GM18861 (cell line): ENCODE measurements at regions not wholly inside any gene's neighbourhood (a gene's known extent, or its start where the extent isn't known, plus 50 kb on each side); places are given as distances from the start of the nearest gene placed in this dataset.

Experiments used
- ATAC-seq: cut with Tn5 transposase; IDR thresholded peaks from one replicate; pipeline ENCODE4 v1.9.1; 2021; ENCODE audit not compliant: unreplicated experiment

DNA sequence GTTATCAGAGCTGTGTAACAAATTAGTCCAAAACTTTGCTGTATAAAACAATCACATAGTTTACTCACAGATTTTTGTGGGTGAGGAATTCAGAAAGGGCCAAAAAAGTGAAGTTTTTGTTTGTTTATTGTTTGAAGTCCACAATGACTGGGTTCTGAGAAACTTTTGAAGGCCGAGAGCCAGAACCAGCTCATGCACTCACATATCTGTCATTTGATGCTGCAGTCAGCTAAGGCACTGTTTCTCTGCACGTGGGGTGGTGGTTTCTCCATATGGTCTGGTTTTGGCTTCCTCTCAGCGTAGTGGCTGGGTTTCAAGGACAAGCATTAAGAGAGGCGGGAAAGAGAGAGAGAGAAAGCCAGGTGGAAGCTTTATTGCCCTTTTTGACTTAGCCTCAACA lies 131.8 kb downstream of the TWIST2 start:
- ATAC-seq, result no peak

DNA sequence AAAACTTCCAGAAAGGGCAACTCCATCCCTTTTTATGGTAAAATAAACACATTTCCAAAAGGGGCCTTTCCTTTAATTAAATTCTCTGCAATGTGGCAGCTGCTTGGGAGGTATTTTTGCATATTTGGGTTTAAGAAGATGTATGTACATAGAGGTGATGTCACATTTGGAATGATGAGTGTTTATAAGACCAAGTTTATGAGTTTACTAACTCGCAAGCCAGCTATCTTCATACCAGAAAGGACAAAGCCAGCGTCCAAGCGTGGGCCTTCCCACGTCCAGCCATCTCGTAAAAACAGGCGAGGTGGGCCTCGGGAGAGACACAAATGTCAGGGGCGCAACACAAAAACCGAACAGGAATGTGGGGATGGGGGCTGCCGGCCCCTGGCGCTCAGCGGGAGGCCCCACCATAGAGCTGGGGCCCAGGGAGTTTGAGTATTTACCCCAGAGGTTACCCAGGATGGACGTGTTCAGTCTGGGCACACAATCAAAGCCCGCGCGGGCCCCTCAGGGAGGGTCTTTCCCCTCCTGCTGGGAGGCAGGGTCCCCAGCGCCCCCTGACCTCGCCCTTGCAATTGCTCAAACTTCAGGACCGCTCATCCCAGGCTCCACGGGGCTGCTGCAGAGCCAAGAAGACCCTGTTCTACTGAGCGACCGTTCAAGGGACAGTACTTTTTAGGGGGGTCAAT lies 137.3 kb downstream of the TWIST2 start:
- ATAC-seq, result no peak

DNA sequence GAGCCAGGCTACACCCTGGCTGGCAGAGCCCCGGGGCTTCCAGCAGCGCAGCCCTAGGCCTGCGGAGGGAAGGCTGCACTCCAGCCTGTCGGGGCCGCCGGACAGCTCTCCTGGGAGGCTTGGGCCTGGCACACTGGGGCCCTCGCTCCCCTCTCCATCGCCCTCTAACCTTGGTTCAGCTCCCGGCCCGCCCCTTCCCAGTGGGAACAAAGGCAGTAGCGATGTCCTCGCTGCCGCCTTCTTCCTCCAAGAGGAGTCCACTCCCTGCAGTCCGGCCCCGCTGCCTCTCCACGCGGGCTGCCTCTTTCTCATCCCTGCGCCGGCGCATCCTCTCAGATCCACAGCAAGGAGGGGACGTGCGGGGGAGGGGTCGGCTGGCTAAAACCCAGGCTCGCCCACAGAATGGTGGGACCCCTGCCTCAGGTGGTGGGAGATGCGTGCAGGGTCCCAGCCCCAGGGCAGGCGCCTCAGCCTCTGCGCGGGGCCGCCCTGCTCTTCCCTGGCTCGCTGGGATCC lies 138.1 kb downstream of the TWIST2 start:
- no peak for ATAC-seq

DNA sequence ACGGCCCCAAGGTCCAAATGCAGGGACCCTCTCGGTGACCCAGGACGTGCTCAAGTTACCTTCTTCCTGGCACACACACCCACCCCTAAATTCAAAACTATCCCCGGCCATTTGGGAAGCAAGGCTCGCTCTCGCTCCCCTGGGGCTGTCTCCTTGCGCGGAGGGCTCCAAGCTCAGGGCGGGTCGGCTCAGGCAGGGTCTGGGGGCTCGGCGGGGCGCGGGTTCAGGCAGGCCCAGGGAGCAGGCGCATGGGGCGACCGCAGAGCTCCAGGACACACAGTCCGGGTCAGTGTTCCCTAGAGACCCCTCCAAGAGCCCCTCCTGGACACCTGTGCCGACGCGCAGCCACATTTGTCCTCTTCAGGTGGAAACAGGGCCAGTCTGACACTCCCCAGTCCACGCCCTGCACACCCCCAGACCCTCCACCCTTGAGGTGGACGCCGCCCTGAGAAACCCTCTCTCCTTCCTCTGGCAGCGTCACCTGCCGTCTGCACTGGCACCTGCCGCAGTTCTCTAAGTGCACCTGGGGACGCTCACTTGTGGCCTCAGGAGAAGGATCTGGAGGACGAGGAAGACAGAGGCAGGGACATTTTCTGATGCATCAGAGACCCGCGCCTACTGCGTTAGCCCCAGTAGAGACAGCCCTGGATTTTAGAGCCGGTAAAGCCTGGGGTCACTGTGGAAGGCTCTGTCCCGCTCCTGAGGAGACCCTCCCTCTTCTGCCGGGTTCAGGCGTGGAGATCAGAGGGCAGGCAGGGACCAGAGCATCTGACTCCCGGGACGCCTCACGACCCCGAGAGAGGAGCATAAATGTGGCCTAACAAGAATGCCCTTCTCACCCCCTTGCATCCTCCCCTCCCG lies 138.8 kb downstream of the TWIST2 start:
- ATAC-seq, result no peak

DNA sequence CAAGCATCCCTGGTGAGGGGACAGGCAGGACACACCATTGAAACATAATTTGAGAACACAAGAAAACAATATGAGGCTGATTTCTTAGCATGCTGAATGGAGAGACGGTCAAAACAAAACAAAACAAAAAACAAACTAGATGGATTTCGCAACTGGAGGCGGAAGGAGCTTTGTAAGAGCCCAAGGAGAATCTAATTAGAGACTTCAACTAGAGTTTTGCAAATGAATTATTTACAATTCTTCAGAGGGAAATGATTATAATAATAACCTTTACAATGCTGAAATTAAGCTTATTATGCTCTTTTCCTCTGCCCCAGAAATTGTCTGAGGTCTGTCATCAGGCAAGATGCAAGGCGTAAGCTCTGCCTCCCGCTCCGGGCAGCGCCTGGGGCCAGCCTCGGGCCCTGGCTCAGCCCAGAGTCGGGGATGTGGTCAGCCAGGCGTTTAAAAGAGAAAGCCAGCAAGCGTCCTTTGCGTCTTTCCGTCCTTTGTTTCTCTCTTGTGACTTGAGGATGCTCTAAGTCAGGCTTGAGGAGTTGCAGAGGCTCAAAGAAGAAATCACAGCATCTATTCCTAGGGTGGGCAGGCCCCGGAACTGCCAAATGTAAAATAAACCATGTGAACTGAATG lies 139.6 kb downstream of the TWIST2 start:
- ATAC-seq, result no peak

DNA sequence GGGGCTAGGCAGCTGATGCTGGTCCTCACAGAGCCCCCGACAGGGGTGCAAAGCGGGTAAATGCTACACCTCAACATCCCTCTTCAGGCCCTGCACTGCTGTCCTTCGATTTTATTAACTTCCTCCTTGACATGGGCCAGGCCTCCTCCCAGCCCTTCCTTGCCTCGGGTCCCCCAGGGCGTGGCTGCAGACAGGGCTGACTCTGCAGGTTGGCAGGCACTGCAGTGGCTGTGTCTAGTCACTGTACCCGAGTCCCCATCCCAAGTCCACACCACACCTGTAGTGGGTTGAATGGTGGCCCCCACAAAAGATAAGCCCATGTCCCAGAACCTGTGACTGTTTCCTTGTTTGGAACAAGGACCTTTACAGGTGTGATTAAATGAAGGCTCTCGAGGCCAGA lies 140.2 kb downstream of the TWIST2 start:
- ATAC-seq, result no peak

DNA sequence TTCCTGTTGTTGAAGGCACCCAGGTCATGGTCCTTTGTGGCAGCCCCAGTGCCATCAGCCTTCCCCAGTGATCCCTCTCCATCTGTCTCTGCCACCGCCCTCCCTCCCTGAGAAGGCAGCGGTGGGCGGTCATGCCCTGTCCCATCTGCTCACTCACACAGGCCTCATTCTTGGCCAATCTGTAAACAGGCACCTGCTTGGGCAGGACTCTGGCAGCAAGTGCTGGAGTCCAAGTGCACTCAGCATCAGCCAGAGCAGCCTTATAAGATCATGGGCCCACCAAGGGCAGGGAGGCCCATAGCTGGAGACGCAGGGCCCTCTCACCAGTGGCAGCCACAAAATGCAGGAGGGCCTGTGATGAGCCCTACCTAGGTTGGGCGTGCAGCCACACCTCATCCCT lies 140.9 kb downstream of the TWIST2 start:
- ATAC-seq, result no peak

DNA sequence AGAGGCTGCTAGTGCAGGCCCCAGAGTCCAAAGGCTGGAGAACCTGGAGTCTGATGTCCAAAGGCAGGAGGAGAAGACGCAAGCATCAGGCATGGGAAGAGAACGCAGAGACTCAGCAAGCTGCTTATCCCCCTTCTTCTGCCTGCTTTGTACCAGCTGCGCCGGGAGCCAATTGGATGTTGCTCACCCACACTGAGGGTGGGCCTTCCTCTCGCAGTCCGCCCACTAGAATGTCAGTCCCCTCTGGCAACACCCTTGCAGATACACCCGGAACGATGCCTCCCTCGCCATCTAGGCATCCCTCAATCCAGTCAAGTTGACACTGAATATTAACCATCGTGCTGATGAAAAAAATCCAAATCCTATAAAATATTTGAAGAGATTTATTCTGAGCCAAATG lies 141.6 kb downstream of the TWIST2 start:
- no peak for ATAC-seq

DNA sequence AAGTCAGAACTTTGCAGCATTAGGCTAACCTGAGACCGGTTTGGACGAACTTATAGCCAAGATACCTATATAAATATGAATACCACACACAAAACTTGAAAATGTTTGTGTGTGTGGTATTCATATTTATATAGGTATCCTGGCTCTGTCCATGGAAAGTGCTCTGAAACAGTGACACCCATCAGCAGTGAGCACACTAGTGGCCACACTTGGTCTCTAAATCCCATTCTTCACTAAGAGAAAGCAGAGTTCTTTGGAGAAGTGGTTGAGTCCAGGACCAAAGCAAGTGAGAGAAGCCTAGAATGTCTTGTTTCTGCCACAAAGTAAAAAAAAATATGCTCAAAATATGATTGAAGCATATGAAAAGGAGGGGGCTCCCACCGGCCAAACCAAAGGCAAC lies 146.5 kb downstream of the TWIST2 start:
- no peak for ATAC-seq

DNA sequence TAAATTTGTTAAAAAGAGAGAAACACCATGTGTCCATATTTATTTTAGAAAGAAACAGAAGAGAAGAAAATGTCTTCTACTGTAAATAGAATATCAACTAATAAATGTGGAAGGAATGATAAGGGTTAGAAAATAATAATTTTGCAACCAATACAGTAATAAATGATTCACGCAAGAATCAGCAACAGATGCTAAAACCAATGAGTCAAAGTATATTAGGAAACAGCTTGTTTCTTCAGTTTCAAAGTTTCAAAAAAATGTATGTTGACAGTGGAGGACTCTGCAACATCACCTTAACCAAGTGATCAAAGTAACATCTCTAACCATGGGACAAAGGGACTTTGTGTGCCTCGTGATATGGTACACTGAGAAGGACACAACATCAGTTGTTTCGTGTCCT lies 147.0 kb downstream of the TWIST2 start:
- no peak for ATAC-seq

DNA sequence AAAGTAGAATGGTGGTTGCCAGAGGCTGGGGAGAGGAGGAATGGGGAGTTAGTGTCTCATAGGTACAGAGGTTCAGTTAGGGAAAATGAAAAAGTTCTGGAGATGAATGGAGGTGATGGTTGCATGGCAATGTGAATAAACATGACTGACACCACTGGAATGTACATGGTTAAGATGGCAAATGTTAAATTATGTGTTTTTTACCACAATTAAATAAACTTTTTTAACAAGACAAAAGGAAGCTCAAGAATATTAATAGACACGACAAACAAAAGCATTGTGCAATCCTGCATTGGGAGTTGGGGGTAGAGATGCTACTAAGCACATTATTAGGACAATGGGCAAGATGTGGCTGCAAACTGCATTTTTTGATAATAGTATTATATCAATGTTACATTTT lies 147.7 kb downstream of the TWIST2 start:
- no peak for ATAC-seq

DNA sequence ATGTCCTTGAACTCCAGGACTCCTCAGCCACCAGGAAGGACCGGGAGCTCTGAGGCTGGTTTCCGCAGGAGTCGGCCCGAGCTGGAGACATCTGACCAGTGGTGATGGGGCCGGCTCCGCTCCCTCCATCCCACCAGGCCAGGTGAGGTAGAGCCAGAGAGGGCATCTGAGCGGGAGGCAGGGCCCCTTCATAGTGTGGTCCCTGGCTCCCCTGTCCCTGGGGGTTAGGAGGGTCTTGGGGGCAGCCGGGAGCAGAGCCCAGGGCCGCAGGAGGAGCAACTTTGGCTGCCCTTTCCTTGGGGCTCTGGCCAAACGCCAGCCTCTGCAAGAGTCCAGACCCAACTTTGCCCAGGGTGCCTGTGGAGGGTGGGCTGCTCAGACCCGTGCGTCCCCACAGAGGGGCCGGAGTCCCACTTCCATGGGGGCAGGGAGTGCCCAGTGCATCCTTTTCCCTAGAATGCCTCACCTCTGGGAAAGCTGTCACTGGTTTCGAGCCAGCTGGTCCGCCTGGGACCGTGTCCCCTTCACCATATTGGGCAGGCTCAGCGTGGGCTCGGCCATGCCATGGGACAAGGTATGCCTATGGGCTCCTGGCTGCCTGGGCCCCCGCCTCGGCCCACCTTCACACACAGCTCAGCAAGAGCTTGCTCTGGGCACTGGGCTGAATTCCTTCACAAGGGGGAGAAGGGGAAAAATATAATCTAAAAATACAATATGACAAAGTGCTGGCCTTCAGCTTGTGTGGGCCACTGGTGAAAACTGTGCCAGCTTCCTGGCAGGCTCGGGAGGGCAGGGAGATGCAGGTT lies 148.6 kb downstream of the TWIST2 start:
- no peak for ATAC-seq

DNA sequence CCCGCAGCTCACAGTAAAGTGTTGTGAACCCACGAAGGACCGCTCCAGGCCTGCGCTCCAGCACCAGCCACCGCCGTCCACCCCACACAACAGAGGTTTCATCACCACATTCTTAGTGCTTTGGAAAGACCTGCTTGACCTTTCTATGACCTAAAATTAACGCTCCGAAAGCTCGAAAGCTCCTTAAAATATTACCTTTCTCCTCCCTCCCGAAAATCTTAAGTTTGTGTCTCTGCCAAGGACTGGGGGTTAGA lies 149.2 kb downstream of the TWIST2 start:
- no peak for ATAC-seq

DNA sequence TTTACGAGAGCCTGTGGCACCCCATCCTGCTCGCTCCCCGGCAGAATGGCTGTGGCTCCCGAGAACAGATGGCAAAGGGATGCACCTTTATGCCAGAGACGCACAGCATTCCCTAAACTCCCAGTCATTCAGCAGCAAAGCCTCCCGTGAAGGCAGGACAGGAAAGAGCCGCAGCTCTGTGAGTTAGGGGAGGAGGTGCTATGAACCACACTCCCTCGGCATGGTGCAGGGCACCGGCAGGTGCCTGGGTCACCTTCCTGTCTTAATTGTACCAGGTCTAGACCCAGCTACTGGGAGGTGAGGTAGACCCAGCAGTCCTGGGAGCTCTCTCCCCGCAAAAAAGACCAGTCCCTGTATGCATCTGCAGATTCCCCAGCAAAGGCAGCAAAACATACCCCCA lies 149.8 kb downstream of the TWIST2 start:
- no peak for ATAC-seq
